ENCODE measurements at regions not wholly inside any gene's neighbourhood (a gene's known extent, or its start where the extent isn't known, plus 50 kb on each side); places are given as distances from the start of the nearest gene placed in this dataset.
"Not testable (repeated sequence)": the region's sequence is repeated elsewhere in the genome, so short reads cannot be mapped to it uniquely, and the experiment has no call there.

- DNase-seq (ENCODE audit: low spot score) = no peak
Measured at GRCh38 chr5:15023266-15023665, 151.7 kb upstream of the ANKH start.

- DNase-seq (ENCODE audit: low spot score) = peak; percentile 24
Measured at GRCh38 chr5:15021266-15022046, 149.9 kb upstream of the ANKH start.

DNA sequence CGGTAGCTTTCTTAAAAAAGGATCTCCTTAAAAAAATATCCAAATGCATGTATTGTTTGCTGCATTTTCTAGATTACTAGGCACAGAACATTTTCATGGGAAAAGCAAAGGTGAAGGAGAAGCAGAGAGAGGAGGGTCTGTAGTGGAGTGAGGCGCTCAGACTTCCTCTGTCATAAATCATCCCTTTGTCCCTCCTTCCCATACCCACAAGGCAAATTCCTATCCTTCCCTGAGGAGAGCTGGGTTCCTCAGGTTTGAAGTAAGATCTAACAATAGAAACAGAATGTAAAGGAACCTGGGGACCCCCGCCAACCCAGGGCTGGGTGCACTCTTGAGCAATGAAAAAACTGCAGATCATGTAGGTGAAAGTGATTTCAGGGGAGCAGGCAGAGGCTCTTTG lies 149.2 kb upstream of the ANKH start:
- DNase-seq (ENCODE audit: low spot score) = no peak

DNA sequence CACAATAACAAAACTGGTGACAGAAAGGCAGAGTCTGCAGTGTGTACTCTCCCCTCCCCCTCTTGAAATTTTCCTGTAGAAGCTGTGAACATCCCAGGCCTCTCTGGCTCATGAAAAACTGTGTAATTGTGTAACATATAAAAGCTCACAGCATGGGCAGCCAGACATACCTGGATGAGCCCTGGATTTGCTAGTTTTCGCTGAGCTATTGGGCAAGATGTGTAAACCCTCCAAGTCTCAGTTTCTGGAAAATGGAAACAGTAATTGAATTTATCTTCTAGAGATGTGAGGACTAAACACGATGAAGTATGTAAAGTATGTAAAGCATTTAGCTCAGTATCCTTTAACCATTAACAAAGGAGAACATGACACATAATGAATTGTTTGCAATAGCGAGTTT lies 143.2 kb upstream of the ANKH start:
- DNase-seq (ENCODE audit: low spot score) = no peak

GRCh38 chr5:15013654-15014463 lies 142.3 kb upstream of the ANKH start:
- no peak for DNase-seq (ENCODE audit: low spot score)

DNA sequence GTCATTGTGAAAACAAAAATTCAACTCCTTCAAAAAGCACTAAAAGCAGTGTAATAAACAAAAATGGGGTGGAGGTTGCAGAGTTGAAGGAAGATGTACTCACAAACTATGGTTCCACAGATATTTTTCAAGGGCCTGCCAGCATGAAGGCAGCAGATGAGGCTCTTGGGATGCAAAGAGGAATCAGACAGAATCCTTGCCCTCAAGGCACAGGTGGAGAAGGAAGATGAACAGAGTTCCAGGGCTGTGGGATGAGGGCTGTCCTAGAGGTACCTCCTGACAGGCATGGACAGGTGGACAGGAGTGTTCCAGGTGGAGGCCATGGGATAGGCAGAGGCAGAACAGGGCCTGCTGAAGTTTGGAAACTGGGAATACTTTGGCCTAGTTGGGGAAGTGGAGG lies 140.5 kb upstream of the ANKH start:
- no peak for DNase-seq (ENCODE audit: low spot score)

DNA sequence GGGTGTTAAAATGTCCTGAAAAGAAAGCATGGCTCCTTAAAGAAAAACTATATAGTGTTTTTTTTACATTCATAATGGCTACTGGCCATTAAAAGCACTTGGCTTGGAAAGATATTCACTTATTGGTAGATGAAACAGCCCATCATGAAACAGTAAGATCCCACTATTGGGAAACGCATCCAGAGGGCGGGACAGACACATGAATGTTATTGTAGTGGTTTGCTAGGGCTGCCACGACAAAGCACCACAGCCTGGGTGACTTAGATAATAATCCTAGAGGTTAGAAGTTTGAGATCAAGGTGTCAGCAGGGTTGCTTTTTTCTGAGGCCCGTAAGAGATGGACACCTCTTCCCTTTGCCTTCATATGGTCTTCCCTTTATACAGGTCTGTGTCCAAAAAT lies 139.4 kb upstream of the ANKH start:
- DNase-seq (ENCODE audit: low spot score) = no peak

DNA sequence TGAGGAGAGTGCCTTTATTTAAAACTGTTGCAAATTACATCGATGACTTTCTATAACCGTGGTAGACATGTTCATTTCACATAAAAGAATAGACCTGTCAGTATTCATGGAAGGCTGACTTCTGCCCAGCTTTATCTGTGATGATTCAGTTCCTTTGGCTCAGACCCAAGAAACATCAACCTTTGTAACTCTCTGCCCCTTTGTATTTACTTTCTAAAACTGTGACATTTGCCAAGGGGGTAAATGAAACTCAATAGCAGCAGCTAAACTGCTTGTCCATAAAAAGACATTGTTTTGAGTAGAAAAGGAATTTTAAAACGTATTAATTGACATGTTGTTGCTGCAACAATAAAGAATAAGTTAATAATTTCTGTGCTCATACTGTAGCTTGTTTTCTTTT lies 137.8 kb upstream of the ANKH start:
- DNase-seq (ENCODE audit: low spot score) = peak; percentile 67

- no peak for DNase-seq (ENCODE audit: low spot score)
Measured at GRCh38 chr5:15008921-15009320, 137.3 kb upstream of the ANKH start.

GRCh38 chr5:15008476-15008875 lies 136.9 kb upstream of the ANKH start:
- peak; percentile 89 for DNase-seq (ENCODE audit: low spot score)

DNA sequence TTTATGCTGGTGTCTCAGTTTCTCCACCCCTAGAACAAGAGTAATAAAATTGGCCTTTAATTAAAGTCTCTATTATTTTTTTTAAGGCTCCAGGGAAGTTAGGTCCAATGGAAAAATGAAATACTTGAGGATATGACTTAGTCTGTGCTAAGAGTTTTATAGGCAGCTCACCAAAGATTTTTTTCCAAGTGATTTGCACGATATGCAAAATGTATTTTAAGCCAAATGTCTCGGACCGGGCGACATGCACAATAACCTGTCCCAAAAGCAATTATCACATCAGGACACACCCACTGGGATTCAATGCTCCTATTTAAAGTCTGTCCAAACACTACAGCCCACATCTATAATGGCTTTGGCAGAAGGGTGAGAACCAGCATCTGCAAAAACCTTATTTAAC lies 136.1 kb upstream of the ANKH start:
- no peak for DNase-seq (ENCODE audit: low spot score)

- DNase-seq (ENCODE audit: low spot score) = no peak
Measured at GRCh38 chr5:15004506-15004905, 132.9 kb upstream of the ANKH start.

DNA sequence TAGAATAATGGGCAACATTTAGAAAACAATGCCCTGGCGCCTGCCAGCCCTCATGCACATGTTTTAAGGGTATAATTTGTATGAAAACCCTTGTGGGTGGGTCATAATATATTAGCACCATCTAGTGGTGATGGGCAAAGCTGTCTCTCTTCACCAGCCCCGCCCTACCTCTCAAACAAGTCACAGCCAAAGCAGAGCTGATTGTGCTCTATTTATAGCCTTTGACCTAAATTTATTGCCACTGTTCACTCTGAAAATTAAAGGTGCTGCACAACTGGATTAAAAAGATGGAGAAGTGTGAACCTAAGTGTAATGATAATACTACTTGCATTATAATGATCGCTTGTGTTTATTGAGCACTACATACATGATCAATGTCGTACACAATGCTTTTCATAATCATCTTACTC lies 131.9 kb upstream of the ANKH start:
- DNase-seq (ENCODE audit: low spot score) = peak; percentile 64

GRCh38 chr5:15002791-15003190 lies 131.2 kb upstream of the ANKH start:
- no peak for DNase-seq (ENCODE audit: low spot score)

DNA sequence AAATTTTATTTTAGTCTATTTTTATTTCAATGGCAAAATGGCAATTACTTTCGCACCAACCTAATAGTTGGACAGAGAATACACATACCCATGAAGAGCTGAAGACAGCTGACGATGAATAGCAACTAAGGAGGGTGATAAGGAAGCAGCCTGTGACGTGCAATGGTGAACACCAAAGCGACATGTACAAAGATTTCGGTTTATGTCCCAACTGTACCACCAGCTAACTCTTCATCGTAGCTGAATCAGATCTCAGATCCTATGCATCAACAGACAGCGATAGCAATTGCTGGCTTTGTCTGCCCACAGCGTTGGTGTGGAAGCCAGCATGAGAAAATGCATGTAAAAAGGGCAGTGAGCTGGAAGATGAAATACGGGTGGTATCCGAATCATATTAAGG lies 130.6 kb upstream of the ANKH start:
- DNase-seq (ENCODE audit: low spot score) = no peak

DNA sequence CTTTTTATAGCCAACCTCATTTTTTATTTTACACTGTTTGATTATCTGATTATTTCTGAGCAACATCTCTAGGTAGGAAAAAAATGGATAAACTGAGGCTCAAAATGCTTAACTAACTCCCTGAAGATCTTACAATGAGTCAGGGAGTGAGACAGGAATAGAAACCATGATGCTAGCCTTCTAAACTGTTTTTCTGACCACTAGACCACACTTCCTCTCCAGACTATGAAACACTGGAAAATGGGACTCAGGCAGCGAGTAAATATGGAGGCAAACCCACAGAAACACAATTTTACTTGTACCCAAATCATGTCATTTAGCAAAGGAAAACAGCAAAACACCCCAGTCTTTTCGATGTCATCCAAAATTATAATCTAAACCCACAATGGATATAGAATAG lies 129.9 kb upstream of the ANKH start:
- no peak for DNase-seq (ENCODE audit: low spot score)

DNA sequence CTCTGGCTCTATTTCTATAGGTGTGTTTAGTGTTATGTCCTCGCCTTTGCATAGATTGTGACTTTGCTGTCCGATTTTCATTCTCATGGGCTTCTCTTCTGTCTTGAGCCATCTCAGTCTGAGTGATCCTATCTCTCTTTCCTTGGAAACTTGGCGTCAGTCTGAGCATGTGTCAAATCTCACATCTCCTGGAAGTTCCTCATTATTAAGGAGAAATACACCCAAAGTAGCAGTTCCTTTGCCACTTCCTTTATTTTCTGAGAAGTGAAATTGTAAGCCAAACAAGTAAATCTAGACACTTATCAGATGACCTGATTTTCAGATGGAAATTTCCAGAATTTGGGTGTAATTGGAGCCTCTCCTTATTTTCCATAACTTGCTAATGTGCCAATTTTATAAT lies 126.9 kb upstream of the ANKH start:
- no peak for DNase-seq (ENCODE audit: low spot score)

- no peak for DNase-seq (ENCODE audit: low spot score)
Measured at GRCh38 chr5:14996997-14997396, 125.4 kb upstream of the ANKH start.

- no peak for DNase-seq (ENCODE audit: low spot score)
Measured at GRCh38 chr5:14995229-14995628, 123.7 kb upstream of the ANKH start.

- DNase-seq (ENCODE audit: low spot score) = not testable (repeated sequence)
Measured at GRCh38 chr5:14993459-14994133, 122.0 kb upstream of the ANKH start.

- DNase-seq (ENCODE audit: low spot score) = not testable (repeated sequence)
Measured at GRCh38 chr5:14992751-14993458, 121.3 kb upstream of the ANKH start.

GRCh38 chr5:14988223-14988622 lies 116.6 kb upstream of the ANKH start:
- no peak for DNase-seq (ENCODE audit: low spot score)

Measured in mucosa of gallbladder (tissue), 1 donor.